IMR-90 (cell line): ENCODE measurements at regions not wholly inside any gene's neighbourhood (a gene's known extent, or its start where the extent isn't known, plus 50 kb on each side); places are given as distances from the start of the nearest gene placed in this dataset.

Experiments
- ATAC-seq: fragments of 200-7000 bp; cut with Tn5 transposase; 2 replicates; pipeline ENCODE4 v1.9.1; 2020; ENCODE audit warnings: low read depth, mild to moderate bottlenecking, moderate library complexity
- BruUV-seq: library from RNA; stranded (reverse); fragments of 400-500 nt; replicated peaks from 2 replicates; lab custom pipeline; 2021; lab: Mats Ljungman, UMichigan
- CTCF ChIA-PET: fragments of 300-600 bp; formaldehyde crosslinking; extraction: SDS; loops from one replicate; lab custom pipeline; 2021; ENCODE audit warnings: antibody characterized with exemption; lab: Yijun Ruan, JAX
- POLR2A ChIA-PET: fragments of 300-600 bp; sonication (Branson Sonifier 250); formaldehyde crosslinking; loops from one replicate; lab custom pipeline; 2022; ENCODE audit warnings: antibody characterized with exemption; ENCODE audit not compliant: unreplicated experiment; lab: Charles Lee
- DNase-seq: peaks from one replicate; pipeline ENCODE4 v3.0.0; 2013
- H2AFZ ChIP-seq: replicated peaks from 2 replicates; pipeline ENCODE3; 2013; ENCODE audit warnings: low read length, mild to moderate bottlenecking; ENCODE audit not compliant: poor library complexity
- H2AK5ac ChIP-seq: 2 replicates; pipeline ENCODE4 v1.6.1; 2013; ENCODE audit warnings: low read depth, low read length, inconsistent platforms
- H2AK9ac ChIP-seq: replicated peaks from 2 replicates; pipeline ENCODE3; 2013; ENCODE audit warnings: mild to moderate bottlenecking, low read depth, low read length, moderate library complexity; ENCODE audit not compliant: poor library complexity
- H2BK120ac ChIP-seq: 2 replicates; pipeline ENCODE4 v1.6.1; 2013; ENCODE audit warnings: low read depth, low read length, inconsistent platforms
- H2BK15ac ChIP-seq: 3 replicates; pipeline ENCODE4 v1.6.1; 2013; ENCODE audit warnings: low read depth, low read length, inconsistent platforms
- H2BK20ac ChIP-seq: 2 replicates; pipeline ENCODE4 v1.6.1; 2013; ENCODE audit warnings: low read depth, mild to moderate bottlenecking, inconsistent platforms, low read length, moderate library complexity
- H2BK5ac ChIP-seq: 2 replicates; pipeline ENCODE4 v1.6.1; 2013; ENCODE audit warnings: mild to moderate bottlenecking, low read depth, low read length, inconsistent platforms; ENCODE audit not compliant: poor library complexity, severe bottlenecking
- H3K14ac ChIP-seq: replicated peaks from 2 replicates; pipeline ENCODE4 v1.6.1; 2013; ENCODE audit warnings: low read depth, low read length, inconsistent platforms
- H3K18ac ChIP-seq: 2 replicates; pipeline ENCODE4 v1.6.1; 2013; ENCODE audit warnings: low read depth, low read length, control low read depth
- H3K23ac ChIP-seq: 2 replicates; pipeline ENCODE4 v1.6.1; 2013; ENCODE audit warnings: low read depth, low read length, inconsistent platforms
- H3K27ac ChIP-seq: 2 replicates; pipeline ENCODE4 v1.5.1; 2013; ENCODE audit warnings: mild to moderate bottlenecking, control low read depth, low read length; ENCODE audit not compliant: insufficient read depth
- H3K27me3 ChIP-seq: 2 replicates; pipeline ENCODE4 v1.6.1; 2013; ENCODE audit warnings: low read length; ENCODE audit not compliant: control insufficient read depth, insufficient read depth
- H3K36me3 ChIP-seq: 2 replicates; pipeline ENCODE4 v1.6.1; 2013; ENCODE audit warnings: low read length, mixed read lengths; ENCODE audit not compliant: control insufficient read depth, insufficient read depth
- H3K4ac ChIP-seq: 2 replicates; pipeline ENCODE4 v1.6.1; 2013; ENCODE audit warnings: low read depth, low read length, inconsistent platforms
- H3K4me1 ChIP-seq: 2 replicates; pipeline ENCODE4 v1.6.1; 2013; ENCODE audit warnings: low read length, mixed read lengths; ENCODE audit not compliant: control insufficient read depth, insufficient read depth
- H3K4me2 ChIP-seq: 2 replicates; pipeline ENCODE4 v1.6.1; 2013; ENCODE audit warnings: low read depth, mild to moderate bottlenecking, control low read depth, low read length, moderate library complexity
- H3K4me3 ChIP-seq: 2 replicates; pipeline ENCODE4 v1.5.1; 2013; ENCODE audit warnings: low read depth, mild to moderate bottlenecking, control low read depth, low read length, moderate library complexity; ENCODE audit not compliant: insufficient read depth
- H3K56ac ChIP-seq: 2 replicates; pipeline ENCODE4 v1.6.1; 2013; ENCODE audit warnings: low read length, inconsistent platforms; ENCODE audit not compliant: insufficient read depth; ENCODE audit errors: extremely low read depth
- H3K79me1 ChIP-seq, 2 experiments: 2 replicates each; pipeline ENCODE4 v1.6.1; 2013; ENCODE audit warnings: low read length in 2 of 2, inconsistent platforms in 1 of 2, low read depth in 1 of 2
- H3K9ac ChIP-seq: 2 replicates; pipeline ENCODE4 v1.6.1; 2013; ENCODE audit warnings: low read depth, low read length, control low read depth
- H3K9me1 ChIP-seq: 2 replicates; pipeline ENCODE4 v1.6.1; 2013; ENCODE audit warnings: low read length, inconsistent platforms; ENCODE audit not compliant: insufficient read depth
- H3K9me3 ChIP-seq: 2 replicates; pipeline ENCODE4 v1.6.1; 2013; ENCODE audit warnings: low read length; ENCODE audit not compliant: control insufficient read depth, insufficient read depth
- H4K20me1 ChIP-seq: 2 replicates; pipeline ENCODE4 v1.6.1; 2013; ENCODE audit warnings: low read length, inconsistent platforms; ENCODE audit not compliant: insufficient read depth
- H4K5ac ChIP-seq: 2 replicates; pipeline ENCODE4 v1.6.1; 2013; ENCODE audit warnings: mild to moderate bottlenecking, low read depth, low read length, control low read depth
- H4K8ac ChIP-seq, 2 experiments: 2 replicates each; pipeline ENCODE4 v1.6.1; 2013; ENCODE audit warnings: low read depth in 2 of 2, low read length in 2 of 2, control low read depth in 1 of 2, inconsistent platforms in 1 of 2
- H4K91ac ChIP-seq: 2 replicates; pipeline ENCODE4 v1.6.1; 2013; ENCODE audit warnings: low read depth, low read length, inconsistent platforms; ENCODE audit not compliant: insufficient read depth
- BHLHE40 ChIP-seq: fragments of 150-350 bp; IDR thresholded peaks from 2 replicates; pipeline ENCODE4 v1.6.1; 2016; ENCODE audit warnings: mild to moderate bottlenecking, low read depth, low read length
- CEBPB ChIP-seq: IDR thresholded peaks from 2 replicates; pipeline ENCODE4 v1.6.1; 2012; ENCODE audit warnings: low read depth, low read length, improper control_type of control experiment
- CHD1 ChIP-seq: IDR thresholded peaks from 2 replicates; pipeline ENCODE4 v1.6.1; 2012; ENCODE audit warnings: low read depth, low read length, improper control_type of control experiment
- FOS ChIP-seq: fragments of 150-350 bp; IDR thresholded peaks from 2 replicates; pipeline ENCODE4 v1.6.1; 2016; ENCODE audit warnings: low read depth, low read length
- MAFK ChIP-seq: IDR thresholded peaks from 2 replicates; pipeline ENCODE4 v1.6.1; 2012; ENCODE audit warnings: low read depth, low read length, improper control_type of control experiment
- MAZ ChIP-seq: IDR thresholded peaks from 2 replicates; pipeline ENCODE4 v1.6.1; 2012; ENCODE audit warnings: low read depth, mild to moderate bottlenecking, low read length, improper control_type of control experiment, moderate library complexity, borderline replicate concordance
- MXI1 ChIP-seq: IDR thresholded peaks from 2 replicates; pipeline ENCODE4 v1.6.1; 2012; ENCODE audit warnings: low read depth, mild to moderate bottlenecking, low read length, moderate library complexity, borderline replicate concordance
- NFE2L2 ChIP-seq: fragments of 150-350 bp; IDR thresholded peaks from 2 replicates; pipeline ENCODE4 v1.6.1; 2016; ENCODE audit warnings: low read depth, mild to moderate bottlenecking, low read length
- POLR2A ChIP-seq: IDR thresholded peaks from 2 replicates; pipeline ENCODE4 v1.6.1; 2012; ENCODE audit warnings: mild to moderate bottlenecking, low read depth, low read length
- RAD21 ChIP-seq: IDR thresholded peaks from 2 replicates; pipeline ENCODE4 v1.6.1; 2012; ENCODE audit warnings: low read length, improper control_type of control experiment
- RCOR1 ChIP-seq: IDR thresholded peaks from 2 replicates; pipeline ENCODE4 v1.6.1; 2012; ENCODE audit warnings: mild to moderate bottlenecking, low read length, improper control_type of control experiment; ENCODE audit not compliant: insufficient replicate concordance
- RFX5 ChIP-seq: IDR thresholded peaks from 2 replicates; pipeline ENCODE4 v1.8.0; 2012; ENCODE audit warnings: low read depth, mild to moderate bottlenecking, low read length, moderate library complexity
- SMC3 ChIP-seq: fragments of 150-350 bp; IDR thresholded peaks from 2 replicates; pipeline ENCODE4 v1.6.1; 2016; ENCODE audit warnings: low read depth, mild to moderate bottlenecking, antibody characterized with exemption, low read length, moderate library complexity
- WGBS, 2 experiments: methylation state at CpG; one replicate each; pipeline versions ENCODE4 v1.1.5 to v1.1.7; 2013; ENCODE audit warnings: missing lambda C conversion rate in 2 of 2; ENCODE audit not compliant: insufficient read length in 1 of 2; ENCODE audit errors: extremely low coverage in 2 of 2; 5-methylcytosine and 5-hydroxymethylcytosine counted together
- dilution Hi-C: fragments of 300-500 bp; cut with HindIII; formaldehyde crosslinking; loops from one replicate; pipeline ENCODE4 v1.14.3; 2018; ENCODE audit warnings: low sequenced_read_pairs; ENCODE audit not compliant: unreplicated experiment
- in situ Hi-C: fragments of 300-500 bp; cut with MboI; formaldehyde crosslinking; loops from 3 replicates; pipeline ENCODE4 v1.14.3; 2019; ENCODE audit warnings: low sequenced_read_pairs, inconsistent platforms, mixed read lengths
- intact Hi-C: fragments of 100-400 bp; cut with micrococcal nuclease; formaldehyde crosslinking; loops from 2 replicates; pipeline ENCODE4 v1.10.0; 2022
- TF ChIP-seq, protein P1 (sequence below): fragments of 150-350 bp; IDR thresholded peaks from 2 replicates; pipeline ENCODE4 v1.6.1; 2016; ENCODE audit warnings: low read depth, mild to moderate bottlenecking, low read length, moderate library complexity, borderline replicate concordance
- TF ChIP-seq, protein P2 (sequence below): fragments of 150-350 bp; IDR thresholded peaks from 2 replicates; pipeline ENCODE4 v1.6.1; 2017; ENCODE audit warnings: mild to moderate bottlenecking, antibody characterized with exemption, low read length, low read depth

DNA sequence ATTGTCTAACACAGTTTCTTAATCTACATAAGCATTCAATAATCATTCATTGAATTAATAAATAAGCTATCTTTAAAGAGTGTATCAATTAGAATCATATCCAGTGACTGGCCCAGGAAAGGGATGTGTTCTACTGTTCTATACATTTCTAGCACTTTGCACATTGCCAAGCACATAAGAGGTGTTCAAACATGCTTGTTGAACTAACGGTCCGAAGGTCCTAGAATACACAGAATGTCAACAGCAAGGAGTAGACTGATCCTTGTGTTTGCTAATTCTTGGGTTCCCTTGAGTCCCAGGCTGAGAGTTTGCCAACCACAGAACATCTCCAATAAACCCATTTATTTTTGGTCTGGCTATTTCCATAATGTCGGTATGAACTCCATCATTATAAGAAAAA lies 331.7 kb upstream of the DCC start:
- intact Hi-C loops (no loop called here), in situ Hi-C loops (no loop called here), dilution Hi-C loops (no loop called here)
- Histone ChIP-seq H2BK5ac (no peak overlapping the region), H3K79me1 (no peaks in the 10 kb centered on the region), H3K23ac (no peak overlapping the region), H3K27me3 (no peaks in the 10 kb centered on the region), H2AK9ac (no peak overlapping the region), H3K4me1 (no peaks in the 10 kb centered on the region), H4K5ac (no peak overlapping the region), H2BK15ac (no peak overlapping the region), H3K18ac (no peak overlapping the region), H3K4ac (no peak overlapping the region), H2BK120ac (no peak overlapping the region), H3K27ac (no peak overlapping the region), H3K9ac (no peak overlapping the region), H3K9me3 (peaks cover 8% of the 10 kb centered on the region; the same call in 1 of the 2 replicates), H4K91ac (no peak overlapping the region), H2BK20ac (no peak overlapping the region), H4K20me1 (no peaks in the 10 kb centered on the region), H3K4me3 (no peak overlapping the region), H3K14ac (no peak overlapping the region), H2AFZ (no peak overlapping the region), H4K8ac (no peak overlapping the region), H2AK5ac (no peak overlapping the region), H3K56ac (no peak overlapping the region), H3K36me3 (no peaks in the 10 kb centered on the region), H3K9me1 (no peaks in the 10 kb centered on the region), H3K4me2 (no peak overlapping the region)
- WGBS, 2 experiments = no CpG with 5 or more reads among the region's 3 CpGs
- ChIA-PET POLR2A (no interaction called here), CTCF (no interaction called here)
- ATAC-seq = no peak
- no TSS peak for BruUV-seq
- TF ChIP-seq MXI1 (no peak), NFE2L2 (no peak), SMC3 (no peak), RCOR1 (no peak), RFX5 (no peak), CEBPB (no peak), CHD1 (no peak), MAZ (no peak), MAFK (no peak), BHLHE40 (no peak), POLR2A (no peak), RAD21 (no peak), FOS (no peak)
- TF ChIP-seq, protein P1, sequence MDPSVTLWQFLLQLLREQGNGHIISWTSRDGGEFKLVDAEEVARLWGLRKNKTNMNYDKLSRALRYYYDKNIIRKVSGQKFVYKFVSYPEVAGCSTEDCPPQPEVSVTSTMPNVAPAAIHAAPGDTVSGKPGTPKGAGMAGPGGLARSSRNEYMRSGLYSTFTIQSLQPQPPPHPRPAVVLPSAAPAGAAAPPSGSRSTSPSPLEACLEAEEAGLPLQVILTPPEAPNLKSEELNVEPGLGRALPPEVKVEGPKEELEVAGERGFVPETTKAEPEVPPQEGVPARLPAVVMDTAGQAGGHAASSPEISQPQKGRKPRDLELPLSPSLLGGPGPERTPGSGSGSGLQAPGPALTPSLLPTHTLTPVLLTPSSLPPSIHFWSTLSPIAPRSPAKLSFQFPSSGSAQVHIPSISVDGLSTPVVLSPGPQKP = no peak
- TF ChIP-seq, protein P2, sequence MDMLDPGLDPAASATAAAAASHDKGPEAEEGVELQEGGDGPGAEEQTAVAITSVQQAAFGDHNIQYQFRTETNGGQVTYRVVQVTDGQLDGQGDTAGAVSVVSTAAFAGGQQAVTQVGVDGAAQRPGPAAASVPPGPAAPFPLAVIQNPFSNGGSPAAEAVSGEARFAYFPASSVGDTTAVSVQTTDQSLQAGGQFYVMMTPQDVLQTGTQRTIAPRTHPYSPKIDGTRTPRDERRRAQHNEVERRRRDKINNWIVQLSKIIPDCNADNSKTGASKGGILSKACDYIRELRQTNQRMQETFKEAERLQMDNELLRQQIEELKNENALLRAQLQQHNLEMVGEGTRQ = no peak
- DNase-seq = no peak
